Adipose tissue (tissue), 3 donors: ENCODE measurements at regions not wholly inside any gene's neighbourhood (a gene's known extent, or its start where the extent isn't known, plus 50 kb on each side); places are given as distances from the start of the nearest gene placed in this dataset.
"Not testable (repeated sequence)": the region's sequence is repeated elsewhere in the genome, so short reads cannot be mapped to it uniquely, and the experiment has no call there.

Experiments used
- H3K27ac ChIP-seq: one replicate; pipeline ENCODE4 v1.5.1; 2013; ENCODE audit warnings: low read depth, low read length
- WGBS, 3 donors: extraction: QIAGEN DNeasy Blood & Tissue Kit; methylation state at CpG; one replicate each; pipeline ENCODE4 v1.1.7; 2013; 5-methylcytosine and 5-hydroxymethylcytosine counted together
- donor health status: healthy with polysubstance abuse.
- donor health status: Bipolar disorder and iron deficiency.
- donor health status: healthy.

DNA sequence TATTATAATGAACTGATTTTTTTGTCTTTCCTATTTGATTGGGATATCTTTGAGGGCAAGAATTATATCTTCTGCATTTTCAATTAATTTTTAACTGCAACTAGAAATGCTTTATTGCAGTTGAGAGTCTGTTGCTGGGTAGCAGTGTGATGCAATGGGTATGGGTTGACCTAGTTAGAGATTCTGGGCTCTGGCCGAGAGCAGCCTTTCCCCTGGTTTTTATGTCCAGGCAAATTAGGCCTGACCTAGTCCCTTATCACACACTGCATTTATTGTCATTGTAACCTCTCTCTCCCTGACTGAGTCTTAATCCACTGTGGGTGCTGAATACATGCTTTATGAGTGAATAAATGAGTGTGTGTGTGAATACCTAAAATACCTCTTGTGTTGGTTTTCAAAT is 206.4 kb upstream of the PTGFR start:
- no peak overlapping the region for H3K27ac ChIP-seq
- 59 to 77% (median 72%) methylated on average over 1 of the region's 1 CpG for WGBS, 3 donors

DNA sequence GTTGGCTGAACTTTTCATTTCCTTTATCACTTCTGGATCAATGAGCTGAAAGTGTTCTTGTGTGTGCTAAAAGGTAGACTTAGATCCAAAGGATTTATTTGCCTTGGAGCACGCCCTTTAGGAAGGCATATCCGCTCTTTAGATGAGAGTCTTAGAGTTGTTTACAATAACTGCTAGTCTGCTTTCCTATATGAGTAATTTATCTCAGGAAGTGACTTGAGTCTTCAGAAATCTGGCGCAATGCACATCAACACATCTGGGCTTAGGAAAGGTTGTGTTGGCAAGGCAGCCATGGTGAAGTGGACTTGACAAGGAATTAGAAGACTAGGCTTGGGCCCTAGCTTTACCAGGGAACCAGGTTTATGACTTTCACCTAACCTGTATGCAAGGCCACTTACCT is 204.1 kb upstream of the PTGFR start:
- no peak overlapping the region for H3K27ac ChIP-seq
- 66 to 84% (median 74%) methylated on average over 3 of the region's 3 CpGs for WGBS, 3 donors

- 67 to 88% (median 74%) methylated on average over 1 of the region's 1 CpG for WGBS, 3 donors
- no peak overlapping the region for H3K27ac ChIP-seq
Observed at GRCh38 chr1:78289603-78290002, 201.2 kb upstream of the PTGFR start.

- no peak overlapping the region for H3K27ac ChIP-seq
- WGBS, 3 donors = 56 to 79% (median 64%) methylated on average over 2 of the region's 2 CpGs
Observed at GRCh38 chr1:78291418-78291817, 199.4 kb upstream of the PTGFR start.

DNA sequence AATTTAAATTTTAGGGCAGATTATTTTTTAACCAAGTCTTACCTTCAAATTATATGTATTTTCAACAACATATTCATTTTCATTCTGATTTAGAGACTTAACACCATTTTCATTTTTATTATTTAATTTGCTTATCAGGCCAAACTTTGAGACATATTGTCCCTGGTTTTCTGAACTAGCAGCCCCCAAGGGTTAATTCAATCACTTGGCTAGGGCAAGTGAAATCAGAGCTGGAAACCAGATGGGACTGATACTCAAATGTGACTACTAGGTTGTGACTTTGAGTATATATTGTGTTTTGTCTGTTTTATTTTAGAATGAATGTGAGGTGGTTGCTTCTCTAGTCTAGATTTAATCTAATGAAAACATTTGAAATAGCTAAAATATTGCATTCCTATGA is 198.9 kb upstream of the PTGFR start:
- no peak overlapping the region for H3K27ac ChIP-seq

DNA sequence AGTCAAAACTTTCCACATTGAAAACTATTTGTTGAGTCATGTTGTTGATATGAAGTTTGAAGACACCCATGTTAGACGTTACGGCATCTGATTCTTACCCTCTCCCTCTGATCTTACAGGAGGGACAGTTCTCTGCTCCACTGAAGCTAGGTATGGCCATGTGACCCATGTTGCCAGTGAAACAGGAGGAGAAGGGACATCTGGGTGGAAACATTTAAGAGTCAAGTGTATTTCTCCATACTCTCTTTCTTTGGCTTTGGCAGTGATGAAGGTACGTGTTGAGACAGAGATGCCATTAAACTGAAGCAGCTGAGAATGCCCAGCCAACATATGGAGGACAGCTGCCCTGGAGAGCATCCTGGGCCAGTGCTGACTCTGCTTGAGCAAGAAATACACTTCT is 198.4 kb upstream of the PTGFR start:
- no peak overlapping the region for H3K27ac ChIP-seq
- 65 to 91% (median 84%) methylated on average over 3 of the region's 3 CpGs for WGBS, 3 donors

DNA sequence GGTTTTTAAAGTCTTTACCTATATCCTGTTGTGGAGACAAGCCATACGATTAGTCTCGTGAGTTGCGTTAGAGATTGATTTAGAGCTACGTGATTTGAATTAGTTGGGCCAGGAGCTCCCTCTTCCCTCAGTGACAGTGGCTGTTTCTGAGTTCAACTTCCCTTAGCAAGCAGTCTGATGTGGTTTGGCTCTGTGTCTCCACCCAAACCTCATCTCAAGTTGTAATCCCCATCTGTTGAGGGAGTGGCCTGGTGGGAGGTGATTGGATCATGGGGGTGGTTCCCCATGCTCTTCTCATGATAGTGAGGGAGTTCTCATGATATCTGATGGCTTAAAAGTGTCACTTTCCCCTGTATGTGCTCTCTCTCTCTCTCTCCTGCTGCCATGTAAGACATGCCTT is 192.9 kb upstream of the PTGFR start:
- H3K27ac ChIP-seq = no peak overlapping the region
- 74 to 89% (median 75%) methylated on average over 4 of the region's 4 CpGs for WGBS, 3 donors

DNA sequence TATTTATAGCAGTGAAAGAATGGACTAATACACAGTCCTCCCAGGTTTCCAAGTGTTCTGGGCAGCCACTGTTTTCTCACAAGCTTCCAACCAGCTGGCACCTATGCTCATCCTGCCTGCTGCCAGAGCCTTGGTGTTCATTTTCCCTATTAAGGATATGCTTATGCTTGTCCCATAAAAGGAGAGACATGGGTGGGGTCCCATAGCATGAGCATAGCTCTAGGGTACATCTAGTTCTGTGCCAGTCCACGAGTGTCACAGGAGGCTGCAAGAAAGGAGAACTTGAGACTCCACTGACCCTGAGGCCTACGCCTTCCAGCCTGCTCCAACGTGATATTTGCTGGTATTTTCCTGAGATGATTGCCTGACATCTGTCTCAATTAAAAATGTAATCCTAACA is 192.4 kb upstream of the PTGFR start:
- no peak overlapping the region for H3K27ac ChIP-seq
- WGBS, 3 donors = 73 to 76% (median 75%) methylated on average over 3 of the region's 3 CpGs

GRCh38 chr1:78301141-78301540 is 189.6 kb upstream of the PTGFR start:
- WGBS, 3 donors = 90 to 97% (median 92%) methylated on average over 5 of the region's 5 CpGs
- H3K27ac ChIP-seq = no peak overlapping the region

- no peak overlapping the region for H3K27ac ChIP-seq
Observed at GRCh38 chr1:78303620-78304019, 187.2 kb upstream of the PTGFR start.

DNA sequence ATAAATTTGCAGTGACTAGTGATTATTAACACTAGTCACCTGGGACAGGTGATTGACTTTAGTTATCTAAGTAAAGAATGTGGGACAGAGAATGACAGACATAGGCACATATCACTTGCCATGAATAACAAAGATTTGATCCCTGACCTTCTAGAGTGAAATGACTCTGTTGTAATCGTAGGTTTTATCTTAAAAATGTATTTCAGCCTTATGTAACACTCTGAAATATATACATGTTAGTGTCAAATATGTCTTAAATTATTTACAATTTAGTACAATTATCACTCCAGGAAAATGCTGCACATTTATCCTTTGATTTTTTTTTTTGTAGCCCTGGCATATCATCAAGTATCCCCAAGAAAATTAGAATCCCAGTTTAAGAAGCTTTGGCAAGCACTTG is 186.4 kb upstream of the PTGFR start:
- 33 to 63% (median 48%) methylated on average over 1 of the region's 1 CpG for WGBS, 3 donors
- no peak overlapping the region for H3K27ac ChIP-seq

More at GRCh38 chr1:78303620-78304019, 187.2 kb upstream of the PTGFR start:
- WGBS, 3 donors = 23 to 38% (median 34%) methylated on average over 2 of the region's 2 CpGs

GRCh38 chr1:78304761-78305160 is 186.0 kb upstream of the PTGFR start:
- WGBS, 3 donors = 54 to 72% (median 71%) methylated on average over 1 of the region's 1 CpG
- H3K27ac ChIP-seq = no peak overlapping the region

DNA sequence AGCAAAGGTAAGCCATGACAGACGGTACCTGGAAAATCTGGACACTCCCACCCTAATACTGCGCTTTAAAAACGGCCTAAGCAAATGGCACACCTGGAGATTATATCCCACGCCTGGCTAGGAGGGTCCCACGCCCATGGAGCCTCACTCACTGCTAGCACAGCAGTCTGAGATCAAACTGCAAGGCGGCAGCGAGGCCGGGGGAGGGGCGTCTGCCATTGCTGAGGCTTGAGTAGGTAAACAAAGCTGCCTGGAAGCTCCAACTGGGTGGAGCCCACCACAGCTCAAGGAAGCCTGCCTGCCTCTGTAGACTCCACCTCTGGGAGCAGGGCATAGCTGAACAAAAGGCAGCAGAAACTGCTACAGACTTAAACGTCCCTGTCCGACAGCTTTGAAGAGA is 180.5 kb upstream of the PTGFR start:
- not testable (repeated sequence) for H3K27ac ChIP-seq
- 78 to 84% (median 83%) methylated on average over 11 of the region's 11 CpGs for WGBS, 3 donors

- 39 to 69% (median 56%) methylated on average over 2 of the region's 2 CpGs for WGBS, 3 donors
- H3K27ac ChIP-seq = no peak overlapping the region
Observed at GRCh38 chr1:78318011-78318410, 172.8 kb upstream of the PTGFR start.

- H3K27ac ChIP-seq = no peak overlapping the region
- WGBS, 3 donors = 62 to 78% (median 73%) methylated on average over 2 of the region's 2 CpGs
Observed at GRCh38 chr1:78319603-78320002, 171.2 kb upstream of the PTGFR start.

DNA sequence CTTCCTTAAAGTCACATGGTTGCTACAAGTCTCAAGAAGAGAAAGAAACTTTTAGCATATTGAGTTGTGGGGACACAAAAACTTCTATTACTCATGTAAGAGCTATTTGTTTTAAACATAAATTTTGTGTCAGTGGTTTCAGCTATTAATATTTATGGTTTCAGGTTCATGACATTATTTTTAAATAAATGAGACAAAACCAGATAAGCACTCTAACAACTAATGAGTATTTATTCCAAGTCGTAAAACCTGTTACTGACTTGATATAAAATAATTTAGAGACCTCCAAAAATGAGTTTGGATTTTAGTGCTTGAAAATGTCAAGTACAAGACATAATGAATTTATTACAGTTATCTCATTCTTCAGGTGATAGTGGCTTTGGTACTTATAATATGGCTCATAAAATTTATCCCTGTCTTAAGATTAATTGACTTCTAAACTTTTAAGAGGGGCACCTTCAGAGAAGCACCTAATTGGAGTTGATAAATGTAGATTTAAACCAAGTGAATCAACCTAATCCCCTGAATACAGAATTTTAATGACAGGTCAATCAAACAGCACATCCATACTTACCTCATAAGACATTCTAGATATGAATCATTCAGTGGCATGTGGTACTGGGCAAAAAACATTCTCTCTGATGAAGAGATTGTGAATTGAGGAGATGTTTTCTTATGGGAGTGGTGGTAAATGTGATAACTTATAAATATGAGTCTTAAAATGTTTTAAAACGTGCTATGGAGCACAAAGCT is 167.7 kb upstream of the PTGFR start:
- WGBS, 3 donors = 50 to 59% (median 50%) methylated on average over 2 of the region's 2 CpGs

DNA sequence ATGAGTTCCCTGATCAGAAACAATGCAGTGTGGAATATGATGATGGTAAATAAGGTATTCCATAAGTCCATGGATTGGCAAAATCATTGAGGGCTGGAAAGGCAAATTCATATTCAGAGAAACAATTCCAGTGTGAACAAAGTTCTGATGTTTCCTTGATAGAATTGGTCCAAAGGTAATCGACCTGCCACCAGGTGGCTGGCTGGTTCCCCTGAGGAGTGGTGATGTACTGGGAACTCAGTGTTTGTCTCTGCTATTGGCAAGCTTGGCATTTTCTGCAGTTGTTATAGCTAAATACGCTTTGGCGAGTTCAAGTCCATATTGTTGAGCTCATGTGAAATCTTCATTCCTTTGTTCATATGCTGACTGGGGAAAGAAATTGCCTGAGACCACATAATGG is 165.5 kb upstream of the PTGFR start:
- no peak overlapping the region for H3K27ac ChIP-seq
- WGBS, 3 donors = 72 to 76% (median 74%) methylated on average over 3 of the region's 3 CpGs

More for the DNA sequence above, 167.7 kb upstream of the PTGFR start:
- no peak overlapping the region for H3K27ac ChIP-seq

DNA sequence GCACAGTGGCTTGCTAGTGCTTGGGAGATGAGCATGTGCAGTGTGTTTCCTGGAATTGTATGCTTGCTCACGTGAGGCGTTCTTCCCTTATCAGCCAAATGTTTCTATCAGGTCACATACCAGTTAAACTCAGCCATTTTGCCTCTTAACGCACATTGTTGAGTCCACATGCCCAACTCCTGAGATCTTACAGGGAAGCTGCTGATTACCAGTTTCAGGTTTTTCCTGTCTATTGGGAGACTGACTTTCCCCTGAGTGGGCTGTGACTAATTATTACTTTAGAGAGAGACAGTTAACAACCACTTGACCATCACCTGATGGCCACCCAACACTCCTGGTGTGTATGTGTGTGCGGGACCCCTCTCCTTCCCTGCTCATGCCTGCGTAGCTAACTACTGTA is 161.3 kb upstream of the PTGFR start:
- 81 to 84% (median 82%) methylated on average over 5 of the region's 5 CpGs for WGBS, 3 donors
- H3K27ac ChIP-seq = no peak overlapping the region

DNA sequence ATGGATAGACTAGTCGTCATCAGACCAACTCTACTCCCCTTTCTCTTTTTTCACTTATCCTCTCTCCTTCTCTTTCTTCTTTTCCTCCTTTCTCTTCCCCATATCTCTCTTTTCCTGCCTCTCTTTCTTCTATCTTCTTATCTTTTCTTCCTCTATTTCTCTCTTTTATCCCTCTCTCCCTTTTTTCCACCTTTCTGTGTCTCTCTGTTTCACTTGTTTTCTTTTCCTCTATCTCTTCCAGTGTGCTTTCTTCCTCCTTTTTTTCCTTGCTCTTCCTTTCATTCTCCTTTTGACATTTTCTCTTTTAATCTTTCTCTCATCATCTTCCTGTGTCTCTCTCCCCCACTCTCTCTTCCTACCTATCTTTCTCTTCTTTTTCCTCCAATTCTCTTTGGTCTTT is 159.0 kb upstream of the PTGFR start:
- WGBS, 3 donors = 60 to 78% (median 74%) methylated on average over 1 of the region's 1 CpG

GRCh38 chr1:78333502-78333901 is 157.3 kb upstream of the PTGFR start:
- WGBS, 3 donors = 11 to 18% (median 15%) methylated on average over 4 of the region's 4 CpGs

More for the DNA sequence above, 159.0 kb upstream of the PTGFR start:
- no peak overlapping the region for H3K27ac ChIP-seq

GRCh38 chr1:78334114-78334513 is 156.7 kb upstream of the PTGFR start:
- whole genome bisulfite sequencing, 3 donors = 58 to 63% (median 59%) methylated on average over 2 of the region's 2 CpGs
- H3K27ac ChIP-seq = no peak overlapping the region

More at GRCh38 chr1:78333502-78333901, 157.3 kb upstream of the PTGFR start:
- no peak overlapping the region for H3K27ac ChIP-seq
